NCI-H226 (cell line): ENCODE measurements at regions not wholly inside any gene's neighbourhood (a gene's known extent, or its start where the extent isn't known, plus 50 kb on each side); places are given as distances from the start of the nearest gene placed in this dataset.
"Not testable (repeated sequence)": the region's sequence is repeated elsewhere in the genome, so short reads cannot be mapped to it uniquely, and the experiment has no call there.

Experiments used
- DNase-seq: peaks from one replicate; pipeline ENCODE4 v3.0.0-alpha.2; 2015

- peak; percentile 27 for DNase-seq
Measured at GRCh38 chr6:141969201-141969600, 163.5 kb upstream of the GJE1 start.

DNA sequence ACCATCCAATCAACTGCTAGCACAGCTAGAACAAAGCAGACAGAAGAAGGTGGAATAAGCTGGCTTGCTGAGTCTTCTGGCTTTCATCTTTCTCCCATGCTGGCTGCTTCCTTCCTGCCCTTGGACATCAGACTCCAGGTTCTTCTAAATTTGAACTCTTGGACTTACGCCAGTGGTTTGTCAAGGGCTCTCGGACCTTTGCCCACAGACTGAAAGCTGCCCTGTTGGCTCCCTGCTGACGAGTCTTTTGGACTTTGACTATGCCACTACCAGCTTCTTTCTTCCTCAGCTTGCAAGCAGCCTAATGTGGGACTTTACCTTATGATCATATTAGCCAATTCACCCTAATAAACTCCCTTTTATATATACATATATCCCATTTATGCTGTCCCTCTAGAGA is 164.1 kb upstream of the GJE1 start:
- DNase-seq, result no peak

DNA sequence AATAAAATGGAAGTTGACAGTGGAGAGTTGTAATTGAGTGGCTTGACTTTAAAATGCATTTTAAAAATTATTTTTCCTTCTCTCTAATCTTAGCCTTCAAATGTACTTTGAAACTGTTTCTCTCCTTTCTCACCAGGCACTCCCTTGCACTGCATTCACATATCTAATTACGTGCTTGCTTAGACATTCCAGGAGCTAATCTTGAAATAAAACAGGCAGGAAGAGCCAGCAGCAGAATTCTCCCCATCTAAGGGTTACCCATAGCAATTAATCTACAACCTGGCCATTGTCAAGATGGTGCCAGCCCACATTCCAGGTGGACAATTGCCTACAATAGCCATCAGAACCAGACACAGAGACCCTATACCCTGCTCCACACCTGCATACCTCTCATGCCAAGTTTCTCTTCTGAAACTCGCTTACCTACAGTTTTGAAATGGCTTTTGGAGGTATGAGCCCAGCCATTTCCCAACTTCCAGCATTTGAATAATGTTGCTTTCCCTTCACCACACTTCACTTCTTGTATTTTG is 167.6 kb upstream of the GJE1 start:
- peak; percentile 58 for DNase-seq

GRCh38 chr6:141963543-141964295 is 169.0 kb upstream of the GJE1 start:
- peak; percentile 23 for DNase-seq

- no peak for DNase-seq
Measured at GRCh38 chr6:141957271-141957670, 175.5 kb upstream of the GJE1 start.

DNA sequence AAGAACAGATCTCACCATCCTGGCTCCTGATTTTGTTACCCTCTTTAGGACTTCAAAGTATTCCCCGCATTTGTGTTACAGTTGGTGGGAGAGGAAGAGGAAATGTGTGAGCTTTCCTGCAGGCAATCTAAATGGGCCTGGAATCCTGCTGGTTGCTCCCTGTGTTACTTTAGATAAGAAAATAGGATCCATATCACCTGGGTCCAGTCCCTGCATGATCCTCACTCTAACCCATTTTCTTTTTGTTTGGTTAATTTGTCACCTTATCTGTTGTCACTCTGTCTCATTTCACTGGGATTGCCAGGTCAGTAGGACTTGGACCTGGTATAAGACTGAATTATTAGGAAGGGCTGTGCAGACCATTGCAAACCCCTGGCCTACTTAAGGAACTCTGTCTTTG is 175.9 kb upstream of the GJE1 start:
- no peak for DNase-seq

GRCh38 chr6:141956046-141956761 is 176.5 kb upstream of the GJE1 start:
- DNase-seq, result peak; percentile 72

- no peak for DNase-seq
Measured at GRCh38 chr6:141953072-141953471, 179.7 kb upstream of the GJE1 start.

- no peak for DNase-seq
Measured at GRCh38 chr6:141946502-141946901, 186.2 kb upstream of the GJE1 start.

GRCh38 chr6:141938664-141939063 is 194.1 kb upstream of the GJE1 start:
- DNase-seq, result no peak

- DNase-seq, result no peak
Measured at GRCh38 chr6:141932685-141933084, 200.0 kb upstream of the GJE1 start.

GRCh38 chr6:141926200-141926900 is 206.4 kb upstream of the GJE1 start:
- not testable (repeated sequence) for DNase-seq

GRCh38 chr6:141925001-141925400 is 207.7 kb upstream of the GJE1 start:
- peak; percentile 11 for DNase-seq

- no peak for DNase-seq
Measured at GRCh38 chr6:141922898-141923297, 209.8 kb upstream of the GJE1 start.

DNA sequence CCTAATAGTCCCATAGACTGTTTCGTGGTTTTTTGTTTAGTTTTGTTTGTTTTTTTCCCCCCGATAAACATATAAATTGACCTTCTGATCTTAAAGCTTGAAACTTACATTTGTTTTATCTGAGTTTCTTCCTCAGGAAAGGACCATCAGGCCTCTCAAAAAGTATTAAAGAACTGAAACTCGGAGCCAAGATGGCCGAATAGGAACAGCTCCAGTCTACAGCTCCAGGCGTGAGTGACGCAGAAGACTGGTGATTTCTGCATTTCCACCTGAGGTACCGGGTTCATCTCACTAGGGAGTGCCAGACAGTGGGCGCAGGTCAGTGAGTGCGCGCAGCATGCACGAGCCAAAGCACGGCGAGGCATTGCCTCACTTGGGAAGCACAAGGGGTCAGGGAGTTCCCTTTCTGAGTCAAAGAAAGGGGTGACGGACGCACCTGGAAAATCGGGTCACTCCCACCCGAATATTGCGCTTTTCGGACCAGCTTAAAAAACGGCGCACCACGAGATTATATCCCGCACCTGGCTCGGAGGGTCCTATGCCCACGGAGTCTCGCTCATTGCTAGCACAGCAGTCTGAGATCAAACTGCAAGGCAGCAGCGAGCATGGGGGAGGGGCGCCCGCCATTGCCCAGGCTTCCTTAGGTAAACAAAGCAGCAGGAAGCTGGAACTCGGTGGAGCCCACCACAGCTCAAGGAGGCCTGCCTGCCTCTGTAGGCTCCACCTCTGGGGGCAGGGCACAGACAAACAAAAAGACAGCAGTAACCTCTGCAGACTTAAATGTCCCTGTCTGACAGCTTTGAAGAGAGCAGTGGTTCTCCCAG is 215.8 kb upstream of the GJE1 start:
- DNase-seq, result not testable (repeated sequence)

- DNase-seq, result no peak
Measured at GRCh38 chr6:141914646-141915045, 218.1 kb upstream of the GJE1 start.

DNA sequence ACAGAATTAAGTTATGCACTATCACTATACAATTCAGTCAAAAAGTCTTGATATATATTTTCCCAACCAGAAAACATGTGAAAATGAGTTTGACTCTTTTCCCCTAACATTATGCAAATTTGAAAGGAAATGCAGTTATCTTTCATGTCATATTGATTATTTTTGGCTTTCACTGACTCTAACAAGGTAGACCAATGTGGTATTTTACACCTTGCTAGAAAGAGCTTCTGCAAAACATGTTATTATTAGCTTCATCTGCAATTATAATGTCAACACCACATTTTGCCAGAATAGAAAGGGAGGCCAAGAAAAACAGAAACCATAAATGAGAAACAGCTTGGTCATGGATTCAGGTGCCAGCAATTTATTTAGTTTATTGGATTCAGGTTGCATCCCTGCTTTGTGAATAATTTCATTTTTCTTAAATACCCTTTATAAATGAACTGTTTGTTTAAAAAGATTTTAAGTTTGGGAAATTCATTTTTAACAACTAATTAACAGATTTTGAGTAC is 226.1 kb upstream of the GJE1 start:
- DNase-seq, result no peak

DNA sequence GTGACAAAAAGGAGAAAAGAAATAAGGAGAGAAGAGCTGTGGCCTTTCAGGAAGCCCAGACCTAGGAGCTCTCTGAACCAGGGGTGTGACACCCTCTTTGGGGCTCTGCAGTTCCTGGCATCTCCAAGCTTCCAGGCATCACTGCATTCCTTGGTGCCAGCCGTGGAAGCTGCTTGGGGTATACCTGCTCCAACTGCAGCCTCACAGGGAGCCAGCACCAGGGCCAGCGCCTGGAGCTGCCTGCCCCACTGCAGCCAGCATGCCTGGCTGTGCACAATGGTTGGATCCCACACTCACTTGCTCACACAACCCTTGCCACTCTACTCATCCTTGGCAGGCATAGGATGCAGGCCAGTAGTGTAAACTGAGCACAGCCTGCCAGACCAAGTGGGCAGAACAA is 242.1 kb upstream of the GJE1 start:
- no peak for DNase-seq

DNA sequence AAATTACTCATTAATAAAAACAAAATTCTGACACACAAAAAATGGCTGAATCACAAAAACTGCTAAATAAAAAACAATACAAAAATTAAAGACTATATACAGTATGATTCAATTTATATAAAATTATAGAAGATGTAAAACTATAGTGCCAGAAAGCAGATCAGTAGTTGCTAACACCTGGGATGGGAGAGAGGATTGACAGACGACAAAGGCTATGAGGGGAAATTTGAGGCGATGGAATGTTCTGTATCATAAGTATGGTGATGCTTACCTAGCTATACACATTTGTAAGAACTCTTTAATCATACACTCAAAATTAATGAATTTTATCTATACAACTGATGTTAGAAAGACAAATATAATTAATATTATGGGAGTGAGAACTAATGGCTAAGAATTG is 247.9 kb upstream of the GJE1 start:
- DNase-seq, result no peak

GRCh38 chr6:141878686-141879085 is 254.0 kb upstream of the GJE1 start:
- no peak for DNase-seq

GRCh38 chr6:141877275-141877983 is 255.3 kb upstream of the GJE1 start:
- DNase-seq, result no peak
